NT2/D1 (cell line): ENCODE measurements at regions not wholly inside any gene's neighbourhood (a gene's known extent, or its start where the extent isn't known, plus 50 kb on each side); places are given as distances from the start of the nearest gene placed in this dataset.

ENCODE experiments used
- SUZ12 ChIP-seq: IDR thresholded peaks from 2 replicates; pipeline ENCODE4 v1.6.1; 2011; ENCODE audit not compliant: insufficient read length, insufficient read depth; ENCODE audit errors: extremely low read depth
- YY1 ChIP-seq: IDR thresholded peaks from 2 replicates; pipeline ENCODE4 v1.6.1; 2011; ENCODE audit not compliant: insufficient read length, insufficient read depth
- ZNF274 ChIP-seq: IDR thresholded peaks from 2 replicates; pipeline ENCODE4 v1.6.1; 2011; ENCODE audit warnings: mild to moderate bottlenecking, low read depth, low read length

DNA sequence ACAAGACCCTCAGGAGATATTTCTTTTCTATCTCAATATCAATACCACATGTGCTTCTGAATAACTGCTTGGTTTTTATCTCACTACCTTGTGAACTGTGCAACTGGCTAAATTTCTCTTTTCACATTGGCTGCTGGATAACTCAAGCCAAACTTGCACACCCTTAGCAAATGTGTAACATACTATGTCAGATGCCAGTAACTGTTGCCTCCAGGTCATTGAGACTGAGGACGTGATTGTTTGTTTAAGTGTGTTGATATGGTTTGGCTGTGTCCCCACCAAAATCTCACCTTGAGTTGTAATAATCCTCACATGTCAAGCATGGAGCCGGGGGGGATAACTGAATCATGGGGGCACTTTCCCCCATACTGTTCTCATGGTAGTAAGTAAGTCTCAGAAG is 90.2 kb upstream of the LIN7C start:
- TF ChIP-seq YY1 (no peak), ZNF274 (no peak), SUZ12 (no peak)
